ENCODE measurements at regions not wholly inside any gene's neighbourhood (a gene's known extent, or its start where the extent isn't known, plus 50 kb on each side); places are given as distances from the start of the nearest gene placed in this dataset.

DNA sequence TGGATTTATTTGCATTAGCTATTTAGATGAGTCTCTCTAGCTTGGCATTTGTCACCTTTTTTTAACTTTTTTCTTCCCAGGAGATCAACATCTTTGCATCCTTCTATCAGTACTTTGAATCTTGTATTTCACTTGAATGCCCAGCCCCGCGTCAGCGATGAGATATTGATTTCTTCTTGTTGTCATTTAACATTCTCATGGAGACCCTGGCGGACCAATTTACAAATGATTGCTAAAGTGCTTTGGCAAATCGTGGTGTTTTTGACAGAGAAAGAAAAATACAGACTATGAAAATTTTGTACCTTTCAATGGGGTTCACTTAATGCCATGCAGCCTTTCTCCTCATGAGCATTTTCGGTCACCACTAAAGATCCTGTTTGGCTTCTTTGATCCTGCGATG is 269.7 kb downstream of the ABCC12 start:
- Histone ChIP-seq H3K27ac (no peak overlapping the region), H3K9me3 (no peaks in the 10 kb centered on the region), H3K4me1 (no peaks in the 10 kb centered on the region), H3K4me3 (replicated peaks in 1 of 3) (no peak overlapping the region), H3K27me3 (no peaks in the 10 kb centered on the region), H3K36me3 (no peaks in the 10 kb centered on the region)
- WGBS, 2 donors: 70 to 73% methylated on average over 7 of the region's 7 CpGs
- TF ChIP-seq, protein P1, sequence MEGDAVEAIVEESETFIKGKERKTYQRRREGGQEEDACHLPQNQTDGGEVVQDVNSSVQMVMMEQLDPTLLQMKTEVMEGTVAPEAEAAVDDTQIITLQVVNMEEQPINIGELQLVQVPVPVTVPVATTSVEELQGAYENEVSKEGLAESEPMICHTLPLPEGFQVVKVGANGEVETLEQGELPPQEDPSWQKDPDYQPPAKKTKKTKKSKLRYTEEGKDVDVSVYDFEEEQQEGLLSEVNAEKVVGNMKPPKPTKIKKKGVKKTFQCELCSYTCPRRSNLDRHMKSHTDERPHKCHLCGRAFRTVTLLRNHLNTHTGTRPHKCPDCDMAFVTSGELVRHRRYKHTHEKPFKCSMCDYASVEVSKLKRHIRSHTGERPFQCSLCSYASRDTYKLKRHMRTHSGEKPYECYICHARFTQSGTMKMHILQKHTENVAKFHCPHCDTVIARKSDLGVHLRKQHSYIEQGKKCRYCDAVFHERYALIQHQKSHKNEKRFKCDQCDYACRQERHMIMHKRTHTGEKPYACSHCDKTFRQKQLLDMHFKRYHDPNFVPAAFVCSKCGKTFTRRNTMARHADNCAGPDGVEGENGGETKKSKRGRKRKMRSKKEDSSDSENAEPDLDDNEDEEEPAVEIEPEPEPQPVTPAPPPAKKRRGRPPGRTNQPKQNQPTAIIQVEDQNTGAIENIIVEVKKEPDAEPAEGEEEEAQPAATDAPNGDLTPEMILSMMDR (IDR thresholded peaks at IDR 0.05): no peak
- no peak for TF ChIP-seq POLR2A (IDR thresholded peaks at IDR 0.05)
- DNase-seq: no peak
- intact Hi-C loops (cut with DNase I): no loop called here

DNA sequence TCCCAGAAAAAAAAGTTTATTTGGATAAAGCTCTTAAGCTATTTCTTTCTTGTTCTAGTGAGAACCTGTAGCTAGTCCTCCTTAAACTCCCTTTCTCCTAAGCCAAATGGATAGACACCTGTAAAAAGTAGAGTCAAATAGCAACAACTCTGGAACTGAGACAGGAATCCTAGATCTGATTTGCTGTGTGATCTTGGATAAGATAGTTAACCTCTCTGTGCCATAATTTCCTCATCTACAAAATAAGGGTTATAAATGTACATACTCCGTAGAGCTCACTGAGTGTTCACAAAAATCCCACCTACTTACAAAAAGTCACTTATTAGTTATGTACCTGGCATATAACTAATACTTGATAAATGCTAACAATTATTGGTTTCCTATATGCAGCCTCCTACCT is 270.3 kb downstream of the ABCC12 start:
- Histone ChIP-seq H3K36me3 (no peaks in the 10 kb centered on the region), H3K9me3 (no peaks in the 10 kb centered on the region), H3K27me3 (no peaks in the 10 kb centered on the region), H3K27ac (no peak overlapping the region), H3K4me1 (no peaks in the 10 kb centered on the region), H3K4me3 (replicated peaks in 1 of 3) (no peak overlapping the region)
- TF ChIP-seq, protein P1 (IDR thresholded peaks at IDR 0.05): no peak
- no peak for TF ChIP-seq POLR2A (IDR thresholded peaks at IDR 0.05)
- DNase-seq: no peak
- intact Hi-C loops (cut with DNase I): no loop called here
- WGBS, 2 donors: 89% methylated on average over 1 of the region's 1 CpG

DNA sequence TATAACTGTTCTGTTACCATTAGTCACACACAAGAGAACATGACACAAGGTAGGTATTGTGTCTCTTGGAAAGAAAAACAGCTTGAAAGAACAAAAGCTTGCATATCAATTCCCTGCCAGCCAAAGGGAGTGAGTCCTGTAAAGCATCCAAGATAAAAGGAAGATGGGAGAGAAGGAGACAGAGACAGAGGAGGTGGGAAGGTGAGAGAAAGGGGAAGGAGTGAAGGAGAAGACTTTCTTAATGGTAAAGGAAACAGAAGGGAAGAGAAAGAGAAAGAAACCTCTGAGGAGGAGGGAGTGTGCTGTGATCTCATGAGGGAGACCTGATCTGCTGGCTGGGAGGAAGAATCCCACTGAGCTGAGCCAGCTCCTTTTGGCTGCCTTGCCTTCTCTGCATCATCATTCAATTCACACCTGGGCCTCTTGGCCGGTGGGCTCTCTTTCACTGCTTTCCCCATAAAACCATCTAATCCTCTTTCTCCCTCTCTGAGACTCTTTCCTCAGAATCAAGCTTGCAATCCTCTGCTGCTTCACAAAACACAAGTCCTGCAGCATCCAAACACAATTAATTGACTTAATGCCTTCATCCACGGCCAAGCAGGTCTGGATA is 271.6 kb downstream of the ABCC12 start:
- intact Hi-C loops (cut with DNase I): no loop called here
- H3K4me1 ChIP-seq: no peaks in the 10 kb centered on the region
- no peaks in the 10 kb centered on the region for H3K27me3 ChIP-seq
- no peaks in the 10 kb centered on the region for H3K36me3 ChIP-seq
- TF ChIP-seq, protein P1 (IDR thresholded peaks at IDR 0.05): no peak
- TF ChIP-seq POLR2A (IDR thresholded peaks at IDR 0.05): no peak
- H3K9me3 ChIP-seq: no peaks in the 10 kb centered on the region
- no peak overlapping the region for H3K27ac ChIP-seq
- DNase-seq: no peak
- 18 to 25% methylated on average over 2 of the region's 2 CpGs for WGBS, 2 donors
- no peak overlapping the region for H3K4me3 ChIP-seq (replicated peaks in 1 of 3)

DNA sequence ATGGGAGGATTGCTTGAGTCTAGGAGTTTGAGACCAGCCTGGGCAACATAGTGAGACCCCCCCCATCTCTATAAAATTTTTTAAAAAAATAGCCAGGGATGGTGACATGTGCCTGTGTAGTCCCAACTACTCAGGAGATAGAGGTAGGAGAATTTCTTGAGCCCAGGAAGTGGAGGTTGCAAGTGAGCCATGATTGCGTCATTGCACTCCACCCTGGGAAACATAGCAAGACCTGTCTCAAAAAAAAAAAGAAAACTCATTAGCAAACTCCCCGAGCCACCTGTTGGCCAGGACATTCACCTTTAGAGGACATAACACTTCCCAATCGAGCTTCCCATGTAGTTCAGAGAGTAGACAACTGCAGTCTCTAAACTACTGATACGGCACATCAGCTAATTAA is 274.2 kb downstream of the ABCC12 start:
- DNase-seq: no peak
- 77 to 85% methylated on average over 4 of the region's 4 CpGs for WGBS, 2 donors

DNA sequence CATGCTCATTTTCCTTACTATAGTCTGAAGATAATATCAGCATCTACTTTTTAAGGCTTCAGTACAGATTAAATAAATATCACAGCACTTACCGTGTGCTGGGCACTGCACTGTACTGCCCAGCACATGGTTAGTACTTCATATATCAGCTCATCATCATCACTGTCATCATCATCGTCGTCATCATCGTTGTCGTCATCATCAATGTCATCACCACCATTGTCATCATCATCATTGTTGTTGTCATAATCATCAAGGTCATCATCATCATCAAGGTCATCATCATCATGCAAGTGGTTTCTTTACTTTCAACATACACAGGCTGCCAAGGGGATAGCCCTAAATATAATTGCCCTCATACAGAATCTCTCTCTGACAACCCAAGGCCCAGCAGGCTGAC is 275.1 kb downstream of the ABCC12 start:
- WGBS, 2 donors: 94 to 95% methylated on average over 5 of the region's 5 CpGs
- no peak for DNase-seq
- TF ChIP-seq, protein P1 (IDR thresholded peaks at IDR 0.05): no peak
- no peak for TF ChIP-seq POLR2A (IDR thresholded peaks at IDR 0.05)
- Histone ChIP-seq H3K36me3 (no peaks in the 10 kb centered on the region), H3K4me1 (no peaks in the 10 kb centered on the region), H3K4me3 (replicated peaks in 1 of 3) (no peak overlapping the region), H3K9me3 (no peaks in the 10 kb centered on the region), H3K27me3 (no peaks in the 10 kb centered on the region), H3K27ac (no peak overlapping the region)
- intact Hi-C loops (cut with DNase I): no loop called here

More for the DNA sequence above, 274.2 kb downstream of the ABCC12 start:
- H3K36me3 ChIP-seq: no peaks in the 10 kb centered on the region
- no peak overlapping the region for H3K4me3 ChIP-seq (replicated peaks in 1 of 3)
- no peaks in the 10 kb centered on the region for H3K4me1 ChIP-seq
- TF ChIP-seq, protein P1 (IDR thresholded peaks at IDR 0.05): no peak
- no peak for TF ChIP-seq POLR2A (IDR thresholded peaks at IDR 0.05)
- H3K27ac ChIP-seq: no peak overlapping the region
- H3K9me3 ChIP-seq: no peaks in the 10 kb centered on the region
- intact Hi-C loops (cut with DNase I): no loop called here
- no peaks in the 10 kb centered on the region for H3K27me3 ChIP-seq
